ENCODE measurements at regions not wholly inside any gene's neighbourhood (a gene's known extent, or its start where the extent isn't known, plus 50 kb on each side); places are given as distances from the start of the nearest gene placed in this dataset.

DNA sequence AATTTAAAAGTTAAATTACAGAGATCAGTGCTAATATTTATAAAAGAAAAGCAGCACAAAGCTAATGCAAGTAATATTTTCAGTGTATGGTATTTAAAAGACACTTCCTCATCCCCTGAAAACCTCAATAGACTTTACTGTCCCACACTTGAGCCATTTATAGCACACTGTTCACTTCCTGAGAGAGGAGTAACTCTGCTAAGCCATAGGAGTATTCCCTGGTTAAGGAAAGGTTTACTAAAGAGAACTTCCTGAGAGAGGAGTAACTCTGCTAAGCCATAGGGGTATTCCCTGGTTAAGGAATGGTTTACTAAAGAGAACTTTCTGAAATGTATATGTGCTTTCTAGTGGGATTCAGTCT is 159.4 kb downstream of the NHLRC3 start:
- TF ChIP-seq POLR2A (IDR thresholded peaks at IDR 0.05; ENCODE audit: low read depth) (no peak), EP300 (IDR thresholded peaks at IDR 0.05) (no peak), CTCF (IDR thresholded peaks at IDR 0.05) (no peak), POLR2AphosphoS5 (IDR thresholded peaks at IDR 0.05) (no peak)
- no peaks in the 10 kb centered on the region for H3K27me3 ChIP-seq
- H3K27ac ChIP-seq (replicated peaks in 1 of 4): peak overlapping the region; percentile 2 to 65 (median 48)
- H3K4me1 ChIP-seq: peaks cover 13 to 21% (median 19%) of the 10 kb centered on the region in 4 donors
- intact Hi-C loops (cut with DNase I): no loop called here
- no peaks in the 10 kb centered on the region for H3K9me3 ChIP-seq
- DNase-seq (ENCODE audit: extremely low spot score): no peak
- H3K36me3 ChIP-seq: no peaks in the 10 kb centered on the region
- no peak overlapping the region for H3K4me3 ChIP-seq

DNA sequence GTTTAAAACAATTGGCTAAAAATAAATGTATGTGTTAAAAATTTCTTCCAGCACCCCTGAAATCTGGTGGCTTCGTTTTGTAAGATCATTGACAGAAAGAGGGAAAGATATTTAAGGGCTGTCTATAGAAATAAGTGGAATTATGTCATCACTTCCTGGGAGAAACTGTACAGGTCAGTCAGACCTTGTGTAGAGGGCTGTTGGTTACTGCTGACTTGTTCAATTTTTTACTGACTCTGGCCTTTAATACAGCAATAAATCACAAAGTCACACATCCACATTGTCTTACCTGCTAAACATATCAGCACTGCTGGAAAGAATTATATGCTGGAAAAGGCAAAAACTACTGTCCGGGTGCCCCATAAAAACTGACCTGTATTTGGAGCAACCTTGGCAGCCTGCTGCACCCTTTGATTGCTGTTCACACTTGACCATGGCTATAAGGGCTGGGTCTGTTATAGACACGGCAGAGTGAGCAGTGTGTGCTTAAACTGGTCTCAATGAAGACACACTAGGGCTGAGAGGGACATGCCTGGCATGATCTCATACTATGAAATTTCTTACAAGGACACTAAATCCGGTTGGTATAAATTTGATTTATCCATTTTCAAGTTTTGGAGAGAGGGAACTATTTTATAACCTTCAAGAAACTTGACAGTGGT is 162.1 kb downstream of the NHLRC3 start:
- WGBS: 82% methylated on average over 4 of the region's 4 CpGs
- intact Hi-C loops (cut with DNase I): no loop called here

GRCh38 chr13:39201180-39201579 is 162.9 kb downstream of the NHLRC3 start:
- Histone ChIP-seq H3K36me3 (no peaks in the 10 kb centered on the region), H3K4me3 (no peak overlapping the region), H3K9me3 (no peaks in the 10 kb centered on the region), H3K4me1 (peaks cover 13 to 21% (median 19%) of the 10 kb centered on the region in 4 donors), H3K27ac (replicated peaks in 1 of 4) (no peak overlapping the region), H3K27me3 (no peaks in the 10 kb centered on the region)
- intact Hi-C loops (cut with DNase I): no loop called here
- no peak for DNase-seq (ENCODE audit: extremely low spot score)
- TF ChIP-seq POLR2AphosphoS5 (IDR thresholded peaks at IDR 0.05) (no peak), CTCF (IDR thresholded peaks at IDR 0.05) (no peak), EP300 (IDR thresholded peaks at IDR 0.05) (no peak)
- 74% methylated on average over 4 of the region's 4 CpGs for WGBS

More for the DNA sequence above, 162.1 kb downstream of the NHLRC3 start:
- no peaks in the 10 kb centered on the region for H3K9me3 ChIP-seq
- H3K27me3 ChIP-seq: no peaks in the 10 kb centered on the region
- no peak overlapping the region for H3K4me3 ChIP-seq
- no peak for DNase-seq (ENCODE audit: extremely low spot score)
- TF ChIP-seq CTCF (IDR thresholded peaks at IDR 0.05) (no peak), POLR2A (IDR thresholded peaks at IDR 0.05; ENCODE audit: low read depth) (no peak), POLR2AphosphoS5 (IDR thresholded peaks at IDR 0.05) (no peak), EP300 (IDR thresholded peaks at IDR 0.05) (no peak)
- H3K27ac ChIP-seq (replicated peaks in 1 of 4): no peak overlapping the region
- H3K36me3 ChIP-seq: no peaks in the 10 kb centered on the region
- H3K4me1 ChIP-seq: peaks cover 13 to 21% (median 19%) of the 10 kb centered on the region in 4 donors

DNA sequence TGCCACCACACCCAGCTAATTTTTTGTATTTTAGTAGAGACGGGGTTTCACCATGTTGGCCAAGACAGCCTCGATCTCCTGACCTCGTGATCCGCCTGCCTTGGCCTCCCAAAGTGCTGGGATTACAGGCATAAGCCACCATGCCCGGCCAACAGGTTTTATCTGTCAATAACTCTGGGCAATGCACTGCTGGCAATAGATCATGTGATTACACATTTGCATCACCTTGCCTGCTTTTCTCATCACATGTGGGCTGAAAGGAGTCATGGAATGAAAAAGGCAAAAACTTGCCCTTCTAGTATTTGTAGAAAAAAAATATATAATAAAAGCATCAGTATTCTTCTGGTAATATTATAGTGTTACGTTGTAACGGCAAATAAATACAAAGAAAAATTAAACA is 164.5 kb downstream of the NHLRC3 start:
- no peaks in the 10 kb centered on the region for H3K27me3 ChIP-seq
- no peak overlapping the region for H3K27ac ChIP-seq (replicated peaks in 1 of 4)
- 65% methylated on average over 7 of the region's 7 CpGs for WGBS
- H3K4me3 ChIP-seq: no peak overlapping the region
- H3K4me1 ChIP-seq: peaks cover 1 to 10% (median 9%) of the 10 kb centered on the region in 4 donors
- no peak for DNase-seq (ENCODE audit: extremely low spot score)
- intact Hi-C loops (cut with DNase I): no loop called here
- no peaks in the 10 kb centered on the region for H3K36me3 ChIP-seq
- TF ChIP-seq POLR2AphosphoS5 (IDR thresholded peaks at IDR 0.05) (no peak), CTCF (IDR thresholded peaks at IDR 0.05) (no peak), EP300 (IDR thresholded peaks at IDR 0.05) (no peak), POLR2A (IDR thresholded peaks at IDR 0.05; ENCODE audit: low read depth) (no peak)
- no peaks in the 10 kb centered on the region for H3K9me3 ChIP-seq

DNA sequence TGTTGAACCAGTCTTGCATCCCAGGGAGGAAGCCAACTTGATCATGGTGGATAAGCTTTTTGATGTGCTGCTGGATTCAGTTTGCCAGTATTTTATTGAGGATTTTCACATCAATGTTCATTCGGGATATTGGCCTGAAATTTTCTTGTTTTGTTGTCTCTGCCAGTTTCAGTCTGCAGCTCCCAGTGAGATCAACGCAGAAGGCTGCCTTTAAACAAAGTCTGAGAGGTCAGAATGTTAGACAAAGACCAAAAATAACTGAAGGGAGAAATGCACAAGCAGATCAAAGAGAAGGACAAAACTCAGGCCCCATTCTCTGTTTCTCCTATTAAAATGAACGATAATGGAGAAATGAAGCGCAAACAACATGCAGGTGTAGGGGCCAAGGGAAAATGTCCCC is 170.4 kb downstream of the NHLRC3 start:
- Histone ChIP-seq H3K9me3 (no peaks in the 10 kb centered on the region), H3K36me3 (no peaks in the 10 kb centered on the region), H3K4me3 (no peak overlapping the region), H3K27me3 (no peaks in the 10 kb centered on the region), H3K27ac (replicated peaks in 1 of 4) (no peak overlapping the region), H3K4me1 (peaks cover 0 to 16% (median 5%) of the 10 kb centered on the region in 4 donors)
- TF ChIP-seq POLR2A (IDR thresholded peaks at IDR 0.05; ENCODE audit: low read depth) (no peak), POLR2AphosphoS5 (IDR thresholded peaks at IDR 0.05) (no peak), EP300 (IDR thresholded peaks at IDR 0.05) (no peak), CTCF (IDR thresholded peaks at IDR 0.05) (no peak)
- WGBS: 56% methylated on average over 4 of the region's 4 CpGs
- DNase-seq (ENCODE audit: extremely low spot score): no peak
- intact Hi-C loops (cut with DNase I): no loop called here

Data from esophagus muscularis mucosa (tissue), 4 donors.